Liver (tissue), 3 donors: ENCODE measurements at regions not wholly inside any gene's neighbourhood (a gene's known extent, or its start where the extent isn't known, plus 50 kb on each side); places are given as distances from the start of the nearest gene placed in this dataset.

Experiments
- FOXA1 ChIP-seq: IDR thresholded peaks from 2 replicates; pipeline ENCODE4 v1.6.1; 2016; ENCODE audit warnings: antibody characterized with exemption
- GABPA ChIP-seq, 2 donors: IDR thresholded peaks in 1 of 2; conservative IDR thresholded peaks in 1 of 2; 2 replicates each; pipeline ENCODE4 v1.6.1; 2016; ENCODE audit warnings: antibody characterized with exemption in 2 of 2, mild to moderate bottlenecking in 1 of 2, moderate library complexity in 1 of 2
- HNF4G ChIP-seq: IDR thresholded peaks from 2 replicates; pipeline ENCODE4 v1.6.1; 2016; ENCODE audit warnings: antibody characterized with exemption
- JUND ChIP-seq, 2 donors: IDR thresholded peaks; 2 replicates each; pipeline ENCODE4 v1.6.1; 2016; ENCODE audit warnings: antibody characterized with exemption in 2 of 2
- RAD21 ChIP-seq, 2 donors: IDR thresholded peaks; 2 replicates each; pipeline ENCODE4 v1.6.1; 2016; ENCODE audit warnings: antibody characterized with exemption in 2 of 2, mild to moderate bottlenecking in 2 of 2
- SP1 ChIP-seq: IDR thresholded peaks from 2 replicates; pipeline ENCODE4 v1.6.1; 2018; ENCODE audit warnings: antibody characterized with exemption, mild to moderate bottlenecking
- TAF1 ChIP-seq: conservative IDR thresholded peaks from 2 replicates; pipeline ENCODE4 v1.6.1; 2016; ENCODE audit warnings: antibody characterized with exemption, mild to moderate bottlenecking
- YY1 ChIP-seq: IDR thresholded peaks from 2 replicates; pipeline ENCODE4 v1.6.1; 2016; ENCODE audit warnings: antibody characterized with exemption, mild to moderate bottlenecking
- TF ChIP-seq, protein P1 (sequence below): fragments of 150-350 bp; IDR thresholded peaks from 2 replicates; pipeline ENCODE4 v1.5.1; 2017; ENCODE audit warnings: improper control_type of control experiment, low read depth, low read length; ENCODE audit not compliant: missing input control
- TF ChIP-seq, protein P2 (sequence below): IDR thresholded peaks from 2 replicates; pipeline ENCODE4 v1.6.1; 2016; ENCODE audit warnings: antibody characterized with exemption
- TF ChIP-seq, protein P3 (sequence below): IDR thresholded peaks from 2 replicates; pipeline ENCODE4 v1.6.1; 2016; ENCODE audit warnings: antibody characterized with exemption, mild to moderate bottlenecking
- donor health status: healthy.
- donor health status: healthy.

DNA sequence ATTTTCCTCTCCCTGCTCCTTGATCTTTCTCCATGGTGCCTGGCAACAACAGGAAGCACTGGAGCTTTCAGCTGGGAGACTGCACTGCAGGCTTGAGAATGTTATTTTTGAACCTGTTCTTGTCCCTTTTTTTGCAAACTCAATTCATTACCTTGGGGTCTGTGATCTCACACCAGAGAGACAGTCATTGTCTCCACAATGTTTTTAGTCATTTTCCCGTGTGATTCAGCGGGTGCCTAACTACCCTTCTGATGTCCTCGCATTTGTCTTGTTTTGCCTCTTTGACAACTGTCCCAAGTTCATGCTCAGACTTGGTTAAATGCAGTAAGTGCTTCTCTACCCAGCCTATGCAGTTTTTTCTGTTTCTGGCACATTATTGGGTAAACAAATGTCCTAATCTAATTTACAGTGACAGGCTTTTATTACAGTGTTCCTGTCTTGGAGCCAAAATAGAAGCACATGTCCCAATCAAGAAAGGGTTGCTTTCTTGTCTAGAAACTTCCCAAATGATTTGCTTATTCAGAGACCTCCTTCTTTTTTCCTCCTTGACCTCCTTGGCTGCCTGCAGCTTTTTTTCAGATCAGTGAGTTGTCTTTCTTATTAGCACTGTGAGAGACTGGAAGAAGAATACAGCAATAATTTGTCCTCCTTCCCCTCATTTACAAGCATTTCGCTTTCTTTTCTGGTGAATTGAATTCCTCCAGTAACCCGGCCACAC lies 162.4 kb downstream of the NSUN3 start:
- TF ChIP-seq JUND (IDR thresholded peaks at IDR 0.05) (no peak), SP1 (no peak), YY1 (no peak), RAD21 (IDR thresholded peaks at IDR 0.05) (no peak), GABPA (IDR thresholded peaks at IDR 0.05 in 1 of 2, conservative IDR thresholded peaks at IDR 0.05 in 1 of 2) (no peak), TAF1 (no peak), HNF4G (no peak), FOXA1 (no peak)
- TF ChIP-seq, protein P1, sequence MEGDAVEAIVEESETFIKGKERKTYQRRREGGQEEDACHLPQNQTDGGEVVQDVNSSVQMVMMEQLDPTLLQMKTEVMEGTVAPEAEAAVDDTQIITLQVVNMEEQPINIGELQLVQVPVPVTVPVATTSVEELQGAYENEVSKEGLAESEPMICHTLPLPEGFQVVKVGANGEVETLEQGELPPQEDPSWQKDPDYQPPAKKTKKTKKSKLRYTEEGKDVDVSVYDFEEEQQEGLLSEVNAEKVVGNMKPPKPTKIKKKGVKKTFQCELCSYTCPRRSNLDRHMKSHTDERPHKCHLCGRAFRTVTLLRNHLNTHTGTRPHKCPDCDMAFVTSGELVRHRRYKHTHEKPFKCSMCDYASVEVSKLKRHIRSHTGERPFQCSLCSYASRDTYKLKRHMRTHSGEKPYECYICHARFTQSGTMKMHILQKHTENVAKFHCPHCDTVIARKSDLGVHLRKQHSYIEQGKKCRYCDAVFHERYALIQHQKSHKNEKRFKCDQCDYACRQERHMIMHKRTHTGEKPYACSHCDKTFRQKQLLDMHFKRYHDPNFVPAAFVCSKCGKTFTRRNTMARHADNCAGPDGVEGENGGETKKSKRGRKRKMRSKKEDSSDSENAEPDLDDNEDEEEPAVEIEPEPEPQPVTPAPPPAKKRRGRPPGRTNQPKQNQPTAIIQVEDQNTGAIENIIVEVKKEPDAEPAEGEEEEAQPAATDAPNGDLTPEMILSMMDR = no peak
- TF ChIP-seq, protein P2, sequence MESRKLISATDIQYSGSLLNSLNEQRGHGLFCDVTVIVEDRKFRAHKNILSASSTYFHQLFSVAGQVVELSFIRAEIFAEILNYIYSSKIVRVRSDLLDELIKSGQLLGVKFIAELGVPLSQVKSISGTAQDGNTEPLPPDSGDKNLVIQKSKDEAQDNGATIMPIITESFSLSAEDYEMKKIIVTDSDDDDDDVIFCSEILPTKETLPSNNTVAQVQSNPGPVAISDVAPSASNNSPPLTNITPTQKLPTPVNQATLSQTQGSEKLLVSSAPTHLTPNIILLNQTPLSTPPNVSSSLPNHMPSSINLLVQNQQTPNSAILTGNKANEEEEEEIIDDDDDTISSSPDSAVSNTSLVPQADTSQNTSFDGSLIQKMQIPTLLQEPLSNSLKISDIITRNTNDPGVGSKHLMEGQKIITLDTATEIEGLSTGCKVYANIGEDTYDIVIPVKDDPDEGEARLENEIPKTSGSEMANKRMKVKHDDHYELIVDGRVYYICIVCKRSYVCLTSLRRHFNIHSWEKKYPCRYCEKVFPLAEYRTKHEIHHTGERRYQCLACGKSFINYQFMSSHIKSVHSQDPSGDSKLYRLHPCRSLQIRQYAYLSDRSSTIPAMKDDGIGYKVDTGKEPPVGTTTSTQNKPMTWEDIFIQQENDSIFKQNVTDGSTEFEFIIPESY = no peak
- TF ChIP-seq, protein P3, sequence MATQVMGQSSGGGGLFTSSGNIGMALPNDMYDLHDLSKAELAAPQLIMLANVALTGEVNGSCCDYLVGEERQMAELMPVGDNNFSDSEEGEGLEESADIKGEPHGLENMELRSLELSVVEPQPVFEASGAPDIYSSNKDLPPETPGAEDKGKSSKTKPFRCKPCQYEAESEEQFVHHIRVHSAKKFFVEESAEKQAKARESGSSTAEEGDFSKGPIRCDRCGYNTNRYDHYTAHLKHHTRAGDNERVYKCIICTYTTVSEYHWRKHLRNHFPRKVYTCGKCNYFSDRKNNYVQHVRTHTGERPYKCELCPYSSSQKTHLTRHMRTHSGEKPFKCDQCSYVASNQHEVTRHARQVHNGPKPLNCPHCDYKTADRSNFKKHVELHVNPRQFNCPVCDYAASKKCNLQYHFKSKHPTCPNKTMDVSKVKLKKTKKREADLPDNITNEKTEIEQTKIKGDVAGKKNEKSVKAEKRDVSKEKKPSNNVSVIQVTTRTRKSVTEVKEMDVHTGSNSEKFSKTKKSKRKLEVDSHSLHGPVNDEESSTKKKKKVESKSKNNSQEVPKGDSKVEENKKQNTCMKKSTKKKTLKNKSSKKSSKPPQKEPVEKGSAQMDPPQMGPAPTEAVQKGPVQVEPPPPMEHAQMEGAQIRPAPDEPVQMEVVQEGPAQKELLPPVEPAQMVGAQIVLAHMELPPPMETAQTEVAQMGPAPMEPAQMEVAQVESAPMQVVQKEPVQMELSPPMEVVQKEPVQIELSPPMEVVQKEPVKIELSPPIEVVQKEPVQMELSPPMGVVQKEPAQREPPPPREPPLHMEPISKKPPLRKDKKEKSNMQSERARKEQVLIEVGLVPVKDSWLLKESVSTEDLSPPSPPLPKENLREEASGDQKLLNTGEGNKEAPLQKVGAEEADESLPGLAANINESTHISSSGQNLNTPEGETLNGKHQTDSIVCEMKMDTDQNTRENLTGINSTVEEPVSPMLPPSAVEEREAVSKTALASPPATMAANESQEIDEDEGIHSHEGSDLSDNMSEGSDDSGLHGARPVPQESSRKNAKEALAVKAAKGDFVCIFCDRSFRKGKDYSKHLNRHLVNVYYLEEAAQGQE = no peak
